ENCODE measurements at regions not wholly inside any gene's neighbourhood (a gene's known extent, or its start where the extent isn't known, plus 50 kb on each side); places are given as distances from the start of the nearest gene placed in this dataset.

DNA sequence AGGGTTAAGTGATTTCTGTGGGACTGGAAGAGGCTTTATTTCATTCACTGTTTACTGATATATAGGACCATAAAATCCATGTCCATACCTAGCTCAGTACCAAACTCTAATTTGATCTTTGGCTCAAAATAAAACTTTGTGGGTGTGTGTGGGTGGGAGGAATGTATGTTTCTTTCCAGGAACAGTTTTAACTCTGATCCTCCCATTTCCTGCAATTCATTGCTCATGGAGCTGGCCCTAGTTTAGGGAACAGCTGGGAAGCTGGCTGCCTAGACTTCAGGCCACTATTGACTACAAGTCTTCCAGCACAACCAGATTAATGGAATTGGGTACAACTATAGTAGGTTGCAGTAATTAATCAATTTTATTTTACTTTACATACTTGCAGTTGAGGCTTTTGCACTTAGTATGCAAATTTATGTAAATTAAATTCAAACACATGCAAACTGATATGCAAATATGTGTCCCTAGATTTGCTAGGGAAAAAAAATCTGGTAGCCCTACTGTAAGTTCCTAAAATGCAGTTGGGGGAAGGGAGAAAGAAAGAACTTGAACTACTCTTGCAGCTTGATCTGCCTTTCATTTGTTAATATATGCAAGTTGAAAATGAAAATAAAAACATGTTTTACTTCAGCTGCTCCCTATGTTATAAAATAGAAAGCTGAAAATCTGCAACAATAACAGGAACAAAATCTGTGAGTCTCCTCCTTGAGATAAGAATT, 1070.3 kb upstream of the CELF4 start:
- intact Hi-C loops (cut with DNase I; ENCODE audit: low total_unique reads) = no loop called here
- H3K9me3 ChIP-seq = peaks cover 0 to 36% (median 25%) of the 10 kb centered on the region in 8 donors
- no peaks in the 10 kb centered on the region for H3K36me3 ChIP-seq
- no peaks in the 10 kb centered on the region for H3K27me3 ChIP-seq (replicated peaks in 1 of 7)
- TF ChIP-seq CTCF (IDR thresholded peaks at IDR 0.05 in 8 of 11, conservative IDR thresholded peaks at IDR 0.05 in 3 of 11) (no peak), POLR2AphosphoS5 (IDR thresholded peaks at IDR 0.05) (no peak), POLR2A (IDR thresholded peaks at IDR 0.05) (no peak)
- no peak for DNase-seq
- H3K4me1 ChIP-seq = no peaks in the 10 kb centered on the region
- H3K27ac ChIP-seq = no peak overlapping the region
- H3K4me3 ChIP-seq = no peak overlapping the region

DNA sequence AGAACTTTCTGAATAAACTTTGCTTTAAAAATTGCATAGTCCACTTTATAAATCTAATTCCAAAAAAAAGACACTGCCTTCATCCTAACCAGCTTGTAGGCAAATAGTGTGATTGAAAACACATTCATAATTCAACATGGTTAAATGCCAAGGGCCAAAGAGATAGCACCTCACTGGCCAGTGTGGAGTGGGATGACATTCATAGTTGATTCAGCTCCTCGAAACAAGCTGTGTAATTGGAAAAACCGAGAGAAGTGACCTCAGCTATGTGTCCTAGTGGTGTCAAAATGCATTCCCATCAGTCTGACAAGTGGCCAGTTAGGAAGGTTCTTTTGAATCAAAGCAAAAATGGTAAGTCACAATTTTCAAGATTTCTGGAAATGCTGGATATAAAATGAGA, 1068.5 kb upstream of the CELF4 start:
- no peak for DNase-seq
- TF ChIP-seq POLR2A (IDR thresholded peaks at IDR 0.05) (no peak), CTCF (IDR thresholded peaks at IDR 0.05 in 8 of 11, conservative IDR thresholded peaks at IDR 0.05 in 3 of 11) (no peak), POLR2AphosphoS5 (IDR thresholded peaks at IDR 0.05) (no peak)
- H3K27ac ChIP-seq = no peak overlapping the region
- H3K27me3 ChIP-seq (replicated peaks in 1 of 7) = no peaks in the 10 kb centered on the region
- intact Hi-C loops (cut with DNase I; ENCODE audit: low total_unique reads) = no loop called here
- no peaks in the 10 kb centered on the region for H3K36me3 ChIP-seq
- H3K4me3 ChIP-seq = no peak overlapping the region
- H3K9me3 ChIP-seq = peaks cover 0 to 18% (median 10%) of the 10 kb centered on the region in 8 donors
- 44 to 78% (median 55%) methylated on average over 2 of the region's 2 CpGs for WGBS, 5 donors
- no peaks in the 10 kb centered on the region for H3K4me1 ChIP-seq

DNA sequence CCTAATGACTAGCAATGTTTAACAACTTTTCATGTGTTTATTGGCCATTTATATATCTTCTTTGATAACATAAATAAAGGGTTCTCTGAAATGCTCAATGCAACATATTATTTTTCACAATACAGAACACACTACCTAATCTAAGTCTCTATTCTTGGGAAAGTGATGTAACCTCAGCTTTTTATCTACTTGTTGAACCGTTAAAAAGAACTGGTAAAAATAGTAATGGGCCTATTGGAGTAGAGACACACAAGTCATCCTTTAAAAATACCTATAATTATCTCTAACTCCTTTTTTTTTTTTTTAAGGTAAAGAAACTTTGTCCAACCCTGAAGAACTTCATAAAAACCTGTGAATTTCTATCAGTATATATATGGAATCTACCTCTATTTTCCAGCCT, 1067.7 kb upstream of the CELF4 start:
- Histone ChIP-seq H3K27me3 (replicated peaks in 1 of 7) (no peaks in the 10 kb centered on the region), H3K9me3 (peaks cover 0 to 10% (median 2%) of the 10 kb centered on the region in 8 donors), H3K27ac (no peak overlapping the region), H3K4me1 (no peaks in the 10 kb centered on the region), H3K4me3 (no peak overlapping the region), H3K36me3 (no peaks in the 10 kb centered on the region)
- TF ChIP-seq CTCF (IDR thresholded peaks at IDR 0.05 in 8 of 11, conservative IDR thresholded peaks at IDR 0.05 in 3 of 11) (no peak), POLR2AphosphoS5 (IDR thresholded peaks at IDR 0.05) (no peak), POLR2A (IDR thresholded peaks at IDR 0.05) (no peak)
- WGBS, 5 donors = 62 to 84% (median 74%) methylated on average over 1 of the region's 1 CpG
- no peak for DNase-seq
- intact Hi-C loops (cut with DNase I; ENCODE audit: low total_unique reads) = no loop called here

DNA sequence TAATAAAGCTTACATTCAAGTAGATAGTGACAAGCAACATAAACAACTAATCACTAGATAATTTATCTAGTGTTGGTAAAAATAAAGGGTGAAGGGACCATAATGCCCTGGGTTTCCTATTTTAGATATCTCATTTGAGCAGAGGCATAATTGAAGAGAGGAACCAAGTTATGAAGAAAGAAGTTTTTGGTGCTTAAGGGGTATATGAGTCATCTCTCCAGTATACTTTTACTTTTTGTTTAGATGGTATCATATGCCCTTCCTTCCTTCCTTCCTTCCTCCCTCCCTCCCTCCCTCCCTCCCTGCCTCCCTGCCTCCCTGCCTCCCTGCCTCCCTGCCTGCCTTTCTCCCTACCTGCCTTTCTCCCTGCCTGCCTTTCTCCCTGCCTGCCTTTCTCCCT, 1053.5 kb upstream of the CELF4 start:
- Histone ChIP-seq H3K9me3 (no peaks in the 10 kb centered on the region), H3K4me3 (no peak overlapping the region), H3K36me3 (no peaks in the 10 kb centered on the region), H3K27ac (no peak overlapping the region), H3K4me1 (no peaks in the 10 kb centered on the region), H3K27me3 (replicated peaks in 1 of 7) (no peaks in the 10 kb centered on the region)
- intact Hi-C loops (cut with DNase I; ENCODE audit: low total_unique reads) = no loop called here
- TF ChIP-seq POLR2A (IDR thresholded peaks at IDR 0.05) (no peak), POLR2AphosphoS5 (IDR thresholded peaks at IDR 0.05) (no peak), CTCF (IDR thresholded peaks at IDR 0.05 in 8 of 11, conservative IDR thresholded peaks at IDR 0.05 in 3 of 11) (no peak)
- DNase-seq = no peak
